ENCODE measurements at regions not wholly inside any gene's neighbourhood (a gene's known extent, or its start where the extent isn't known, plus 50 kb on each side); places are given as distances from the start of the nearest gene placed in this dataset.

DNA sequence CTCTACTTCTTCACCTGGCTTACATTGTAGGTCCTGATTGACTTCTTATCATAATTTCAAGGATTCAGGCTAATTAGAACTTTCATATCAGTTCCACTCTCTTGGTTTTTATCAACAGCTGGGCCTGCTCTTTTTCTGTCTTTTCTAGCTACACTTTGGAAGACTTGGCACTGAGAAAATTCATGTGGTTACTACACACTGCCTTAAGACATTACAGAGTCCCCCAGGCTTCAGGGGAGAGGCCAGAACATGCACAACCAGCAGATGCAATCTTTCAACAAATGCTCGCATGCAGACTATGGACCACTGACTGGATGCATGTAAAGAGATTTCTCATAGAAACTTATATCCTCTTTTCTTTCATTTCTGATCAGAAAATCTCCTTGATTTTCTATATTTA, 423.5 kb downstream of the TUSC7 start:
- no peak for DNase-seq

DNA sequence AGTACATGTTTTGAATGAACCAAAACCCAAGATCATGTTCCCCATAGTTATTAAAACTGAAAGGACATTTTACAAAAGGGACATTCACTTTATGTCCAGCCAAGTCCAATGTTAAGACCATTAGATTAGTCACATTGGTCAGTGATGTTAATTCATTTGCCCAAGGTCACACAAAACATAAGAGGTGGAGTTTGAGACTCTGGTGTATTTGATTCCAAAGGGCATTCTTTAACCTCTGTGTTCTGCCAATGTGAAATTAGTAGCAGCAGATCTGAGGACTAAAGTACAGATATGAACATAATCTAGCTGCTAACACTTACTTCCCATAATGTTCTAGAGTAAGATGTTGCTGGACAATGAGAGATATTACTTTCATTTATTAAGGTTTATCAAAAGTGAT, 425.6 kb downstream of the TUSC7 start:
- no peak for DNase-seq

DNA sequence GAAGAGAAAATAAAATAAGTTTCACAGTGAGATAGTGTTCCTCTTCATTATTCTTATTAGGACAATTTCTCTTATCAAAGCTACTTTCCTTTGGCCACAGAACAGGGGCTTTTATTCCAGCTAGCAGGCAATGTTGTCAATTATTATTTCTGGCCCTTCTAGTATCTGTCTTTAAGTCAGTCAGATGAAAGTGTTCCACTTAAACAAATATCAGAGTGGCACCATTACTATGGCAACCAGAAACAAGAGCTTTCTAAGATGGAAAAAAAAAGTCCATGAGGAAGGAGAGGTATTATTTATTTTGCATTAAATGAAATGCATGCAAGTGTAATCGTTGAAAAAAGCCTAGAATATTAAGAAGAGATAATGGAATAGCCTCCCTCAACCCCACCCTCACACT, 426.4 kb downstream of the TUSC7 start:
- DNase-seq = no peak

DNA sequence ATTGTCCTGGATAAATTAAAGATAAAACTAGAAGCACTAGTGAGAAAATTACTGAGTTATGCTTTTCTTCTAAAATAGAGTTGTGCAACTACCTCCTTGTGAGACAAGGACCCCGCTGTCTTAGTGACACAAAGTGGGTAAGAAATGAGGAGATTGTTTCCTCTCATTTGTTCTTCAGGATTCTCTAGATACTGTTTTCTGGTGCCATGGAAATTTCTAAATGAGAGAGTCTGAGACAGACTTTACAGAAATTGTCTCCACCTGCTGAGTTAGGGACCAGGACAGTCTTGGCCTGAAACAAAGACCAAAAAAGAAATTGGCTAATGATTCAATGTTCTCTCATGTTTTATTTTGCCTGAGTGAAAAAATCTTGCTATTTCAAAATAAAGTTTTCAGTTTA, 427.5 kb downstream of the TUSC7 start:
- DNase-seq = no peak

DNA sequence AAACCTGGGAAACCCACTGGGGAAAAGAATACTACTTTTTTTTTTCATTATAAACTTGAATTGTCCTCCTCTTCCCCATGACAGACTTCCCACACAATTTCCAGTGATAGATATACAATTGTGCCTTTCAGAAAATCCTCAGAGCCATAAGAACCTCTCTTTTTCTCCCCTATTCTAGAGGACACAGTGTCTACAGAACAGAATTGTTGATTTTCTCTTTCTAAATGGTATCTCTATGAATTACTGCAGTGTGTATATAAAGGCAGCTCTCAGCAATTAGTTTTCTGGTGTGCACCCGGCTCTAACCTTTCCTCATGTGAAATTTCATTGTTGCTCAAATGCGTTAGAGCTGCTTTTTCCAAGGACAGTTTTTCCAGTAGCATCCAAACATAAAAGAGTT, 430.1 kb downstream of the TUSC7 start:
- no peak for DNase-seq

DNA sequence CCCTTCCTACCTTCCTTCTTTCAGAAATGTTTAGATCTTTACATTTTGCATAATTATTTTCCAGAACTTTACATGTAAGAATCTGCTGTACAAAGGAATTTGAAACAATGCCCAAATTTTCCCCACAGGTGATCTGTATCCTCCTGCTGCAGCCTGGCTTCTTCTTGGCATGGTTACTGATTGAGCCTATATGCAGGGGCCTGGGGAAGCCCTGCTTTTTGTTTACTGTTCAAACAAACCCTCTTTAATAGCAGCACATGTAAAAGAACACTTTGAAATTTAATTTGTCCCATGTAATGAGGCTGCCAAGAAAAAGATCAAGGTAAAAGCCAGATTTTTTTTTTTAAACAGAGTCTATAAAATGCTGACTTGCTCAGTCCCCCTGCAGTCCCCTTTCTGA, 432.2 kb downstream of the TUSC7 start:
- DNase-seq = peak; percentile 54

DNA sequence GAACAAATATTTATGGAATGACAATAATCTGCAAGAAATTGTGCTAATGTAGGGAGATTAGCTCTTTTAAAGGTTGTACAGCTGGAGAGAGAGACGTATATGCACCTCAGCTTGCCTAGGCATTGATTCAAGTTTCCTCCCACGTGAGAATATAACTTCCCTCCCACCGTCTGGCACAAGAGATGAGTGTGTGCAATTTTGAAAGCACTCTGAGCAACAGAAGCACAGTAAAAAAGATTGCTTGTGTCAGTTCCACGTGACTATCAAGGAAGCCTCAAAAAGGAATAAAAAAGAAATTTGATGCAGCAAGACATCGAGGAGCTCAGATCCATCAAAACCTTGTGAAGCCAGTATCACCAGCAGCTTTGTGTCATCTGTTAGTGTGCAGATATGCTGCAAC, 435.3 kb downstream of the TUSC7 start:
- no peak for DNase-seq

DNA sequence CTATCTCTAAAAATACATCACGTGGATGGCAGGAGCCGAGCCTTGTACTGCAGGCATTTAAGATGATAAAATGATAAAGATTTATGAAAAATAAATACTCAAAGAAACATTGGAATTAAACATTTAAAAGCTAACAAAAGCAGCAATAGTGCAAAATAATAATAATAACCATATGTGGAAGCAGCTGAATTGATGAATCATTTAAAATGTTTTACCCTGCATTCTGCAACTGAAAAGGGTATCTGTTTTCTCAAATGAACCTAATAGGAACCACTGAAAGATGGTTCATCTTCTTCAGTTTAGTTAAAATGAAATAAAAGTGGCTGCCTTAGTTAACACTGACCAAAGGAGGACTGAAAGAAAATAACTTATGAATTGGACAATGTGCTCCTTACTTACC, 436.1 kb downstream of the TUSC7 start:
- DNase-seq = no peak

DNA sequence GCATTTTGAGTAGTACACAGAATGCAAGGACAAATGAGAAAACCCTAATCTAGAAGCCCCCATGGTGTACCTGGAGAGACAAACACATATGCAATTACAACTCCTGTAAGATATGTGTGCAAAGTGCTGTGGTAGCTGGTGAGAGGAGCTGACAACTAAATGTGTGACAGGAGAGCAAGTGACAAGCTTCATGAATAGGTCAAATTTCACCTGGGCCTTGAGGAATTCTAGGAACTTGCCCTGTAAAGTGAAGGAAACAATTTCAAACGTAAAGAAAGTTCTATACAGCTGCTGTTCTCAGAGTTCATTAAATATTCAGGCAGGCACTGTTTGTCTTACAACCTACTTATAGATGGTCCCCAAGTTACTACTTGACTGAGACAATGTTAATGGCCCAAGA, 437.0 kb downstream of the TUSC7 start:
- DNase-seq = no peak

DNA sequence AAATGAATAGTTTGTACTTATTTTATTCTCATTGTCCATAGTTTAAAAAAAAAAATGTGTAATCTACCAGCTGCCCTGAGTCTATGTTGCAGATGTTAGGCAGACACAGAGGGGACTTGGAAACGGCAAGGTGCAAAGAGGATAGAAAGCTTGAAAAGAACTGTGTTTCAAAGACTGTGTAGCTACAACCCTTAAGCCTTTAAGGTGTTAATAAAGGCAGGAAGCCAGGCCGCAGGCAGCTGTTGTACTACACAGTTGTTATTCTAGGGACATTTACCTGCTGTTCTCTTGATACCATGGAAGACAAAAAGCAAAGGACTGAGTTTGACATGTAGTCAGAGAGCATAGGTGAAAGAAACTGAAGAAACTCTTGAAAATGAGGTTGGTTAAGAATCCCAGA, 440.0 kb downstream of the TUSC7 start:
- DNase-seq = no peak

DNA sequence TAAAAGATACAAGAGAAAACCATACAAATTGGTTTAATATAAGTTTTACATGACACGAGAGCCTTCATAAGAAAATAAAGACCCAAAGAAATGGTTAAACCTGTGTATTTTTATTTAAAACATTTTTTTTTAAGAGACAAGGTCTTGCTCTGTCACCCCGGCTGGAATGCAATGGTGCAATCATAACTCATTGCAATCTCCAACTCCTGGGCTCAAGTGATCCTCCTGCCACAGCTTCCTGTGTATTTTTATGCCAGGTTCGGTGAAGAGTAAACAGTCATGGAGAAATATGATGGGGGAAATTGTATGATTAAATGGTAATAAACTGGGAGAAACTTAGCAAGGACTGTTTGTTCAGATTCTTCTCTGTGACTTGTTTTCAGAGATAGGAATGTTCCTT, 441.0 kb downstream of the TUSC7 start:
- no peak for DNase-seq

DNA sequence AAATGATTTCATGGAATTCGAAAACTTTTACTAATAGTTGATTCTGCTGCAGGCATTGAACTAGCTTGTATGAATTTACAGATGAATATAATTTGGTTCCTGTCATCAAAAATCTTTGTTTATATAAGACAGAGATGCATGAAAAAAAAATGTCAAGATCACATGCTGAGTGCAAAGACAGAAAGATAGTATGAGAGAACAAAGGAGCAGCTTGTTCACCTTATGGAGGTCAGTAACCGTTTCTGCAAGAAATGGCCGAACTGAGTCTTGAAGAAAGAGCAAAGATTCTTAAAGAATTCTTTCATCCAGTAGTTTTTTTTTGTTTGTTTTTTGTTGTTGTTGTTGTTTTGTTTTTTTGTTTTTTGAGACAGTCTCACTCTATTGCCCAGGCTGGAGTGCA, 450.6 kb downstream of the TUSC7 start:
- DNase-seq = no peak

DNA sequence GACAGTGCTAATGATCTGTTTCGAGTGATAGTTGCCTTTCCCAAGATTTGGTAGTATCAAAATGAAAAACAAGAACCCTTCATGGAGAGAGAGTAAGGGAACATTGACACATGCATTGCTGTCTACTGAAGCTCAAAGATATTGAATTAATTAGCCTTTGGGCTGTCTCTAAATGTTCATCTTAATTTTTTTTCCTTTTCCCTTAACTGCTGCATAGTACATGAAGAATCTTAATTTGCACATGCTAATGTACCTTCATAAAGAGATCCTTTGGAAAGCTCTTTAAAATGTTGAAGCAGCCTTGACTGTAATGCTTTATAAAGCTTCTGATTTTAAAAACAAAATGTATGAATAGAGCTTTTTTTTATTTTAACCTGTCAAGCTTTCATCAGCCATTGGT, 452.2 kb downstream of the TUSC7 start:
- no peak for DNase-seq

DNA sequence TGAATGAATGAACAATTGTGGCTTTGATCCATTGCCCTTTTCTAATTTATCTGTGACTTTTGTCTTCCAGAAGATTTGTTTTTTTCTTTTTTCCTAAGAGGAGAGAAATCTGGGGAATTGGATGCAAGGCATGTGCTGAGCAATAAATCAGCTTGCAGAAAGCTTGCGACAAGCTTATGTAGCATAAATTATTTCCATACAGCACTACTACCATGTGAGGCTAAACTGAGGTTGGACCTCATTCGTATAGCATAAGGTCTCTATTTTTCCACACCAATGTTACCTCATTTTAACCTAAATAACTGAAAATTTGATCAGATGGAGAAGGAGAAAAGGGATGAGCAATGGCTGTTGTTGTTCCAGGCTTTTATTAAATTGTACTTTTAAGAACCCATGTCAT, 455.6 kb downstream of the TUSC7 start:
- DNase-seq = no peak

DNA sequence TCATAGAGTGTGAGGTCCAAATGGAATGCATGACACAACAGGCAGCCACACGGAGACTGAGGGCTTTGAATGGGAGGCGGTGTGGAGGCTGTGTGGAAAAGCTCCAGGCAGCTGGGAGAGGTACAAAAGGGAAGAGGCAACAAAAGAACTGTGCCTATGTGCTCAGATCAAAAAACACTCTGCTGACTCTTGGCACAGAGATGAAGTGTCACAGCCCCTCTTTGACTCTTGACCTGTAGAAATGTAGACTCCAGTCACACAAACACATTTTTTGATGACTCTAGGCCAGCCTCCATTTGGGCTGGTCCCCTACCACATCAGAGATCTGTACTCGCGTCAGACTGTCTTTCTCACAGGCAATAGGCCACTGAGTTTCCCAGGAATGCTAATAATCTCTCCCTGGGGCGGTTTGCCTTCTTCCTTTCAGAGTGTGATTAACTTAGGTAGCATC, 456.0 kb downstream of the TUSC7 start:
- DNase-seq = no peak

DNA sequence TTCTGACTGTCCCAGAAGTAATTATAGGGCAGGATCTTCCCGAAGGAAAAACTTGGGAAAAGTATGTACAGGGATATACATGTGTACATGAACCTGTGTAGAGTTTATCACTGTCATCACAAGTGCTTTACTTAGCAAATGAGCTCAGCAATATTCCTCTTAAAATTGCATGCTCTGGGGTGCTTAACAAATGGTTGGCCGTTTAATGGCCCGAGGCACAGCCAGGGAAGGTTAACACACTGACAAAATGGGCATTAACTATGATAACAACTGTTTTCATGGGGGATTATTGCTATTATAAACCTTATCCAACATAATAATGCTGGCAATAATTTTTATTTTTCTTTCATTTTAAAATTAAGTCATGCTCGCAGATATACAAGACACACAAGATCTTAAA, 459.3 kb downstream of the TUSC7 start:
- no peak for DNase-seq

DNA sequence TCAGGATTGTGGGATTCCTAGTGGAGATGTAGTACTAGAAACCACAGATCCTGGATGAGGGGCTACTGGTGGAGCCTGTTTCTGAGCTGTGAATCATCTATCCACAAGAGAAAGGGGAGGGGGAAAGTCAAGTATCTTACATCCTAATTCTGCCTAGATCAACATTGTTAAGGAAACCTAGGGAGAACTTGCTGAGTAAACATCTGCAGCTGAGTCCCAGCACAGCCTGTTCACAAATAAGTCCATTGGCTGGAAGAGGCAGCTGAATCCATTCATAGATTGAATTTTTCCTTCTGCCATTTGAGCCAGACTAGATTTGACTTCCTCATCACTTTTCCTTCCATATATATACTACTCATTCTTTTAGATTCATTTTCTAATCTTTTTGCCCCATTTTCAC, 460.5 kb downstream of the TUSC7 start:
- DNase-seq = no peak

DNA sequence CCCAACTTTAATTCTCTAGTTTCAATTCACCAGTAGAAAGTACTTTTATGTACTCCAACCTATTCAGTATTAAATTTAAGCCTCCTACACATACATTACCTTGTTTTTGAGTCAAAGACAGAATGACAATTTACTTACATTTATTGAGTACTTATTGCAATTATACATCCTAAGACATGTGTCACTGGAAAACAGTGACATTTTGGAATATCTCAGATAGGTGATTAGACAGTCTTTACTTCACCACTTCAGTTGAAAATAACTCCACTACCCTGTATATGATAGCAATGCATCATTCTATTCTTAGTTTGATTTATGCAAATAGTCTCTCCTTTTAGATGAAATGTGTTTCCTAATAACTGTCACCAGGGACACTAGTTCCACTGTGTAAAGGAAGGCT, 461.5 kb downstream of the TUSC7 start:
- DNase-seq = no peak

DNA sequence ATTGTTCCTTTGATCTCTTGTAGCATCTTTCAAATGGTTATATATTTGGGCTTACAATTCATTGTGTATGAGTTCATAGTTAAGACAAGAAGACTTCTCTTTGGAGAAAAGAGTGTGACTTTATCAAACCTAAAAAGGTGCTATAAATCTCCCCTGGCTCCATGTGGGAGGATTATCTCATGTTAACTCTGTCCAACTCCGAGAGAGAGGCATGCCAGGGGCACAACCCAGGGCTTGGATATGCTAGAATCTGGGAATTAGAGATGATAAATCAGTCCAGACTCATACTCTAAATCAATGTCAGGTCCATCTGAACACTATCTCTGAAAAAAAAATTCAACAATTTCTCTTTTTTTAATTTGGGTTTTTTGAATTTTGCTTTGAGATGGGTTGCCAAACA, 462.8 kb downstream of the TUSC7 start:
- DNase-seq = no peak

DNA sequence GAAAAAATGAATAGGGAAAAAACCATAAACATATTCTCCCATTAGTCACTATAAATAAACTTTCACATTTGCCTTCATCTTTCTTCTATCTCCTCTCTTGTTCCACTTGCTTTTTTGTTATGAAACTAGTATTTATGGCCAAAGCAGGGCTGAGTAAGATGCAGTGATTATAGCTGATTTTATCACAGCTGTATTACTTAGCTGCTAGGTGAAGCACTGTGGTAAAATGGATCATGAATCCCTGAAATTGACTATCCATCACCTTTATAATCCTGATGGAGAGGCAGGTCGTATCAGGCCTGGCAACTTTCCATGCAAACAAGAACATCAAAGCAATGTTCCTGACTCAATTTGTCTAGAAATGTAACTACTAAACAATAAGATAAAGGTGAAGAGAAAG, 471.6 kb downstream of the TUSC7 start:
- DNase-seq = no peak

DNA sequence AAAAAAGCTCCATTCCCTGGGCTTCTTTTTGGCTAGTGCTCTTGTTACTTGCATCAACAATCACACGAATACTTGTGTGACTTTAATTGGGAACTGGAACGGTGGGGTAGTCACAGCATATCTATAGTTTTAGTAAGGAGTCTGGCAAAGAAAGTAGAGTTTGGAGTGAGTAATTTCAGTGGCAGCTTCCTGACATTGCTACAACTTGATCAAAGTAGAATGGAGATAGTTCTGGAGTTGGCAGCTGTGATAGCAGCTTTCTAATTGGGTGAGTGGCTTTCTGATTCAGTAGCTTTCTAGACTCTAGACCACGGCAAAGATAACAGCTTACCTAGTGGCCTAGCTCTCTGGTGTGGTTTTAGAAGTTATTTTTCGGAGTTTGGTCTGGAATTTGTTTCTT, 475.0 kb downstream of the TUSC7 start:
- DNase-seq = no peak

DNA sequence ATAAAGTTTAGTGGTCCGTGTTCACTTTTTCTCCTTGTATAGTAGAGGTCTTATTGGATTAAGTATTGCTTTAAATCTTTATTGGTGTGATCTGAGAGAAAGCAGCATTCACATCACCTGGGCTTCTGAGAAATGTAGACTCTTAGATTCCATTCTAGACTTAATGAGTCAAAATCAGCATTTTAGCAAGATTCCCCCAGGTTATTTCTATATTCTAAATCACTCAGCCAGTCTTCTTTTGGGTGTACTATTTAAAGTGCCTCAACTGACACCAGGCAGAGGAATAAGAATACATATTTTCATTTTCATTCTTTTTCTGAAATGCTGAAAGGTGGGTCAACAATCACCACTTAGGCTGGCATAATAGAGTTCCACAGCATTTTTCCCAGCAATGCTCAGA, 481.7 kb downstream of the TUSC7 start:
- no peak for DNase-seq

DNA sequence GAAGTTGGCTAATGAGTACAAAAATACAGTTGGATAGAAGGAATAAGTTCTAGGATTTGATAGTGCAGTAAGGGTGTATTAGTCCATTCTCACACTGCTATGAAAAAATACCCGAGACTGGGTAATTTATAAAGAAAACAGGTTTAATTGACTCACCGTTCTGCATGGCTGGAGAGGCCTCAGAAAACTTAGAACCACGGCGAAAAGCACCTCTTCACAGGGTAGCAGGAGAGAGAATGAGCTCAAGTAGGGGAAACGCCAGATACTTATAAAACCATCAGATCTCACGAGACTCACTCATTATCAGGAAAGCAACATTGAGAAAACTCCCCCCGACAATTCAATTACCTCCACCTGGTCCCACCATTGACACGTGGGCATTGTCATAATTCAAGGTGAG, 483.3 kb downstream of the TUSC7 start:
- DNase-seq = no peak

DNA sequence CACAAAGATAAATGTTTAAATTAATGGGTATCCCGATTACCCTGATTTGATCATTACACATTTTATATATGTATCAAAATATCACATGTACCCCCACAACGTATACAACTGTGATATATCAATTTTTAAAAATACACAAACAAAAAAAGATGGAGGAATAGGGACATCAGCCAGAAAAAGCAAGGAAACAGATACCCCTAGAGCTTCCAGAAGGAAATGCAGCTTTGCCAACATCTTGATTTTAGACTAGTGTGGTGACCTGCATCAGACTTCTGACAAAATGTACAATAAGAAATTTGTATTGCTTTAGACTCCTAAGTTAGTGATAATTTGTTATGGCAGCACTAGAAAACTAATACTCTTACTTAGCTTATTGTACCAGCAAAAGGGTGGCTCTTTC, 483.8 kb downstream of the TUSC7 start:
- peak; percentile 6 for DNase-seq

DNA sequence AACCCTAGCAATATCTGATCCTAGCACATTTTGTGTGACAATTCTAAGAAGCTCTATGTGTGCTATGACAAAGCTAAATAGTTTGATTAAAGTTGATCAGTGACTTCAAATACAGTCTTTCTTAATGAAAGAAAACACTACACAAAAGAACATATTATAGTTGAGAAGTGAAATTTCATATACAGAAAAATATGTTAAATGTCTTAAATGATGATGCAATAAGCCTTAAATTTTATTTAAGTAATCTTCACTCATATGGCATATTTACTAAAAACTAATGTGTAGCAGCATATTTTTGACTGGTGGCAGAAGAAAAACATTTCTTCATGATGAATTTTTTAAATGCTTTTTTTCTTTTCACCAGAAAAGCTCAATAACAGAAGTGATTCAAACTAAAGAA, 485.5 kb downstream of the TUSC7 start:
- no peak for DNase-seq

DNA sequence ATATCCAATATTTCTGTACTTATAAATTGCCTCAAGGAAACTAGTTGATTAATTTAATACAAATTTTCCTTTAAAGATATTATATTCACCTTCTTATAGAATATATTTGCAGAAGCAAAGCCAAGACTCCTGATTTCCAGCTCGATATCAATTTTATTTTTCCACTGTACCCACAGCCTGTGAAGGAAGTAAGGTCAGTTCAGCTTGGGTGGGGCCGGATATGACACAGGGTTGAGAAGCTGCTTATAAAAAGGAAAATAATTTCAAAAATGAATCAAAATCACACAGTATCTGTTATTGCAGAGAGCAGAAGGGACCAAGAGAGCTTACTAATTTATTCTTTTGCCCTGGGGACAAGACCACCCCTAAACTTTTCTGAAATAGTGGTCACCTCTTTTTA, 491.4 kb downstream of the TUSC7 start:
- no peak for DNase-seq
